Right hindlimb (tissue), 1 donor: ENCODE measurements at regions not wholly inside any gene's neighbourhood (a gene's known extent, or its start where the extent isn't known, plus 50 kb on each side); places are given as distances from the start of the nearest gene placed in this dataset.
A peak's percentile ranks its signal among the peaks of the same experiment; 100 is the strongest.
"Not testable (repeated sequence)": the region's sequence is repeated elsewhere in the genome, so short reads cannot be mapped to it uniquely, and the experiment has no call there.

ENCODE experiments used
- DNase-seq: peaks from one replicate; pipeline ENCODE4 v3.0.0-alpha.2; 2018

- no peak for DNase-seq
These were observed 1102.3 kb upstream of the SEL1L start for GRCh38 chr14:82635915-82636314.

- no peak for DNase-seq
These were observed 1102.8 kb upstream of the SEL1L start for GRCh38 chr14:82636426-82636825.

GRCh38 chr14:82641050-82641540, 1107.4 kb upstream of the SEL1L start:
- no peak for DNase-seq

- peak; percentile 39 for DNase-seq
These were observed 1108.8 kb upstream of the SEL1L start for GRCh38 chr14:82642425-82642824.

GRCh38 chr14:82647088-82647810, 1113.6 kb upstream of the SEL1L start:
- DNase-seq: no peak

- no peak for DNase-seq
These were observed 1122.1 kb upstream of the SEL1L start for GRCh38 chr14:82655770-82656169.

- no peak for DNase-seq
These were observed 1123.6 kb upstream of the SEL1L start for GRCh38 chr14:82657186-82657675.

GRCh38 chr14:82661258-82661657, 1127.6 kb upstream of the SEL1L start:
- DNase-seq: no peak

- no peak for DNase-seq
These were observed 1133.4 kb upstream of the SEL1L start for GRCh38 chr14:82667006-82667405.

- DNase-seq: no peak
These were observed 1133.8 kb upstream of the SEL1L start for GRCh38 chr14:82667501-82667900.

GRCh38 chr14:82676403-82676802, 1142.8 kb upstream of the SEL1L start:
- no peak for DNase-seq

GRCh38 chr14:82689948-82690347, 1156.3 kb upstream of the SEL1L start:
- no peak for DNase-seq

GRCh38 chr14:82691191-82691590, 1157.5 kb upstream of the SEL1L start:
- DNase-seq: not testable (repeated sequence)

- DNase-seq: no peak
These were observed 1161.2 kb upstream of the SEL1L start for GRCh38 chr14:82694820-82695219.

GRCh38 chr14:82704218-82704617, 1170.6 kb upstream of the SEL1L start:
- no peak for DNase-seq

GRCh38 chr14:82710267-82710841, 1176.7 kb upstream of the SEL1L start:
- peak; percentile 61 for DNase-seq

- DNase-seq: no peak
These were observed 1186.0 kb upstream of the SEL1L start for GRCh38 chr14:82719617-82720016.

- no peak for DNase-seq
These were observed 1186.8 kb upstream of the SEL1L start for GRCh38 chr14:82720431-82720830.

GRCh38 chr14:82720946-82721345, 1187.3 kb upstream of the SEL1L start:
- DNase-seq: peak; percentile 46

GRCh38 chr14:82724316-82724715, 1190.7 kb upstream of the SEL1L start:
- no peak for DNase-seq

GRCh38 chr14:82725213-82725612, 1191.6 kb upstream of the SEL1L start:
- no peak for DNase-seq

GRCh38 chr14:82731526-82731925, 1197.9 kb upstream of the SEL1L start:
- no peak for DNase-seq

GRCh38 chr14:82740547-82740946, 1206.9 kb upstream of the SEL1L start:
- no peak for DNase-seq

- DNase-seq: no peak
These were observed 1221.8 kb upstream of the SEL1L start for GRCh38 chr14:82755476-82755875.
